Neutrophil (primary cell): ENCODE measurements at regions not wholly inside any gene's neighbourhood (a gene's known extent, or its start where the extent isn't known, plus 50 kb on each side); places are given as distances from the start of the nearest gene placed in this dataset.

Experiments
- H3K27ac ChIP-seq: fragments of 200-600 bp; sonication (generic); 2 replicates; pipeline ENCODE4 v1.5.1; 2016; ENCODE audit warnings: mild to moderate bottlenecking, moderate library complexity
- H3K27me3 ChIP-seq: fragments of 200-600 bp; sonication (generic); 2 replicates; pipeline ENCODE4 v1.6.0; 2016; ENCODE audit warnings: mild to moderate bottlenecking
- H3K36me3 ChIP-seq: fragments of 200-600 bp; sonication (generic); 2 replicates; pipeline ENCODE4 v1.5.1; 2017
- H3K4me1 ChIP-seq, 2 experiments: fragments of 200-600 bp in 1 of 2; sonication (generic) in 1 of 2; 1 replicate in 1 of 2; 2 replicates in 1 of 2; pipeline versions ENCODE4 v1.5.1 to v1.6.1; 2013 to 2016; ENCODE audit warnings: low read depth in 1 of 2, low read length in 1 of 2, mild to moderate bottlenecking in 1 of 2, moderate library complexity in 1 of 2; ENCODE audit not compliant: control insufficient read depth in 1 of 2, insufficient read depth in 1 of 2
- H3K4me3 ChIP-seq, 2 experiments: fragments of 200-600 bp in 1 of 2; sonication (generic) in 1 of 2; 1 replicate in 1 of 2; 2 replicates in 1 of 2; pipeline ENCODE4 v1.5.1; 2013 to 2016; ENCODE audit warnings: low read depth in 1 of 2, low read length in 1 of 2, mild to moderate bottlenecking in 1 of 2, moderate library complexity in 1 of 2
- H3K9me3 ChIP-seq: fragments of 200-600 bp; sonication (generic); 2 replicates; pipeline ENCODE4 v1.5.1; 2016
- TF ChIP-seq, protein P1 (sequence below): fragments of 200-600 bp; sonication (generic); IDR thresholded peaks from 2 replicates; pipeline ENCODE4 v1.5.1; 2016; ENCODE audit warnings: antibody characterized with exemption

DNA sequence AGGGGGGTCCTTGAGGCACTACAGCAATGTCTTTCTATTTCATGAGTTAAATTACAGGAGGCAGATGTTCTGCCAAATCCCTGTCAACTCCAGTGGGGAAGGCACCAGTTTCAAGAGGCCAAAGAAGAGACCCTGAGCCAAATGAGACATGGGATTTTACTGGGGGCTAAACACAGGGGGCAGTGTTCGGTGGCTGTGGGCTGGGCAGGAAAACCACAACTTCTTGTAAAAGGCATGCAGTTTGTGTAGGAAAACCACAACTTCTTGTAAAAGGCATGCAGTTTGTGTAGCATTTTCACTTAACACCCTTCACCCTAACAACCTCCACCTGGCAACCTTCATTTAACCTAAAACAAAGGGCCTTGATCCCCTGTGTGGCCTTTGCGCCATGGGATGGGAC is 61.0 kb downstream of the POLR2M start:
- H3K4me1 ChIP-seq: no peaks in the 10 kb centered on the region
- no peaks in the 10 kb centered on the region for H3K36me3 ChIP-seq
- TF ChIP-seq, protein P1, sequence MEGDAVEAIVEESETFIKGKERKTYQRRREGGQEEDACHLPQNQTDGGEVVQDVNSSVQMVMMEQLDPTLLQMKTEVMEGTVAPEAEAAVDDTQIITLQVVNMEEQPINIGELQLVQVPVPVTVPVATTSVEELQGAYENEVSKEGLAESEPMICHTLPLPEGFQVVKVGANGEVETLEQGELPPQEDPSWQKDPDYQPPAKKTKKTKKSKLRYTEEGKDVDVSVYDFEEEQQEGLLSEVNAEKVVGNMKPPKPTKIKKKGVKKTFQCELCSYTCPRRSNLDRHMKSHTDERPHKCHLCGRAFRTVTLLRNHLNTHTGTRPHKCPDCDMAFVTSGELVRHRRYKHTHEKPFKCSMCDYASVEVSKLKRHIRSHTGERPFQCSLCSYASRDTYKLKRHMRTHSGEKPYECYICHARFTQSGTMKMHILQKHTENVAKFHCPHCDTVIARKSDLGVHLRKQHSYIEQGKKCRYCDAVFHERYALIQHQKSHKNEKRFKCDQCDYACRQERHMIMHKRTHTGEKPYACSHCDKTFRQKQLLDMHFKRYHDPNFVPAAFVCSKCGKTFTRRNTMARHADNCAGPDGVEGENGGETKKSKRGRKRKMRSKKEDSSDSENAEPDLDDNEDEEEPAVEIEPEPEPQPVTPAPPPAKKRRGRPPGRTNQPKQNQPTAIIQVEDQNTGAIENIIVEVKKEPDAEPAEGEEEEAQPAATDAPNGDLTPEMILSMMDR: no peak
- H3K27ac ChIP-seq: no peak overlapping the region
- peaks cover 18% of the 10 kb centered on the region for H3K27me3 ChIP-seq
- H3K9me3 ChIP-seq: no peaks in the 10 kb centered on the region
- H3K4me3 ChIP-seq: no peak overlapping the region

DNA sequence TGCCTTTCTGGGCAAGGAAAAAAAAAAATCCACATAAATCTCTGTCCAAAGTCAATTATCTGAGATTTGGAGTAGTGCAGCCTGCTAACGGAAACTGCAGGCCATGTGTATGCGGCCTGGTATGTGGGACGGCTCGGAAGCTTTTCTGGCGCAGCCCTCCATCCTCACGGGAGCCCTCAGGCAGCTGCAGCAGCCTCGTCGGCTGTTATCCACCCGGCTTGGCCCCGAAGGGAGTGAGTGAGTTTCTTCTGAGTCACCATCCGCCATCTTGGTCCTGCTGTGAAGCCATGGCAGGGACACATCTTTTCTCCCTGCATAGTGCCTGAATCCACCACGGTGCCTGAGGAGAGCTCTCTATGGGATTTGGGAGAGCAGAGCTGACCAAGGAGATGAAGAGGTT is 62.8 kb downstream of the POLR2M start:
- no peak overlapping the region for H3K4me3 ChIP-seq
- TF ChIP-seq, protein P1: no peak
- no peaks in the 10 kb centered on the region for H3K9me3 ChIP-seq
- H3K27ac ChIP-seq: no peak overlapping the region
- H3K27me3 ChIP-seq: peaks cover 5% of the 10 kb centered on the region
- no peaks in the 10 kb centered on the region for H3K36me3 ChIP-seq
- no peaks in the 10 kb centered on the region for H3K4me1 ChIP-seq

DNA sequence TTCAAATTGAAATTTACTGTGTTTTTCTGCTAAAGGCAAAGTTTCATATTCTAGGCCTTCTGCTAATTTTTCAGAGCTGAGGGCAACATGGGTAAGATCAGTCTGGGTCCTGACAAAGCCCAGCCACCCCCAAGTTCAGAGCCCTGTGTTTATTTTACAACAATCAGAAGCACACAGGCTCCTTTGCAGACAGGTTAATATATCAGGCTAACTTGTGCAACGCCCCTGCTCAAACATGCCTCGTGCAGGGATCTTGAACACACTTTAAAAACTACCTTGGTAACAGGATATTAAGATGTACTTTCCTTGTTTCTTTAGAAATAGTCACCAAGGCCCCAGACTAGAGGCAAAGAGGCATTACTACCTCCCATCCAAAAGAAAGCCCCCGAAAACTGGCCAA is 64.0 kb downstream of the POLR2M start:
- H3K4me1 ChIP-seq: no peaks in the 10 kb centered on the region
- H3K36me3 ChIP-seq: no peaks in the 10 kb centered on the region
- H3K27me3 ChIP-seq: no peaks in the 10 kb centered on the region
- no peak overlapping the region for H3K4me3 ChIP-seq
- no peaks in the 10 kb centered on the region for H3K9me3 ChIP-seq
- TF ChIP-seq, protein P1: no peak
- H3K27ac ChIP-seq: no peak overlapping the region

DNA sequence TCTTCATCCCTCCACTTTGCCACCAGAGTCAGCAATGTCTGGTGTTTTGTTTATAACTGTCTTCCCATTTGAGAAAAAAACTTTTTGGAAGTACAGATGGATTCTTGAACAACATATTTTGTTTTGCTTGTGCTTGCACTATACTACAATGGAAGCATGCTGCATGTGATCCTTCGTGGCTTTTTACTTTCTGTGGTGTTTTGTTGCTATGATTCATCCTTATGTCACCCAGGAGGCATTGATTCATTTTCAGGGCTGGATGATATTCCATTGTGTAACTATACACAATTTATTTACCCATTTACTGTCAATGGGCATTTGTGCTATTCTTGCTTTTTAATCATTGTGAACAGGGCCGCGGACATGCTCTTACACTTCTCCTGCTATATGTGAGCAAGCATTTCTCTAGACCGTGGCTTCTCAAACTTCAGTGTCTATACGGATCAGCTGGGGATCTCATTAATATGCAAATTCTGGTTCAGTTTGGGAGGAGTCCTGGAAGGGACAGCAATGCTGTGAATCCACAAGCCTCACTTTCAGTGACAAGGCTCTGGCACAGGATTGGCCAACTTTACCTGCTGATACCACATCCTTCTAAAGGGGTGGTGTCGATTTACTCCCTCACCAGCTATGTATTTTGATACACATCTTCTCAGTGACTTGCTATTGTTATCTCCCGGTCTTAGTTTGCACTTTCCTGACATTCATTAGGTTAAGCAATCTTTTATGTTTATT is 65.9 kb downstream of the POLR2M start:
- no peaks in the 10 kb centered on the region for H3K4me1 ChIP-seq
- H3K27me3 ChIP-seq: no peaks in the 10 kb centered on the region
- H3K4me3 ChIP-seq: no peak overlapping the region
- no peaks in the 10 kb centered on the region for H3K9me3 ChIP-seq
- no peaks in the 10 kb centered on the region for H3K36me3 ChIP-seq
- no peak overlapping the region for H3K27ac ChIP-seq
- TF ChIP-seq, protein P1: no peak

DNA sequence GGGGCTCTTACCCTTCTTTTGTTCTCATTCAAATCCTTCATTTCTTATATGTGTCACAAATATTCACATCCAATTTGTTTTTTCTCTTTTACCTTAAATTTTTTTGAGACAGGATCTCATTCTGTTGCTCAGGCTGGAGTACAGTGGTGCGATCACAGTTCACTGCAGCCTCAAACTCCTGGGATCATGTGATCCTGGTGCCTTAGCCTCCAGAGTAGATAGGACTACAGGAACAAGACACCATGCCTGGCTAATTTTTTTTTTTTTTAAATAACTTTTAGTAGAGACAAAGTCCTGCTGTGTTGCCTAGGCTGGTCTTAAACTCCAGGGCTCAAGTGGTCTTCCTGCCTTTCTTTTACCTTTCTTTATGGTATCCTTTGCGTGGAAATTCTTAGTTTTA is 66.5 kb downstream of the POLR2M start:
- Histone ChIP-seq H3K4me1 (no peaks in the 10 kb centered on the region), H3K27ac (no peak overlapping the region), H3K9me3 (no peaks in the 10 kb centered on the region), H3K36me3 (no peaks in the 10 kb centered on the region), H3K4me3 (no peak overlapping the region), H3K27me3 (no peaks in the 10 kb centered on the region)
- TF ChIP-seq, protein P1: no peak
